Fibroblast of villous mesenchyme (primary cell): ENCODE measurements at regions not wholly inside any gene's neighbourhood (a gene's known extent, or its start where the extent isn't known, plus 50 kb on each side); places are given as distances from the start of the nearest gene placed in this dataset.

Experiments
- DNase-seq: peaks from one replicate; pipeline ENCODE4 v3.0.0-alpha.2; 2010; ENCODE audit warnings: low read depth
- H3K4me3 ChIP-seq: 2 replicates; pipeline ENCODE4 v1.5.1; 2011; ENCODE audit warnings: low read depth, mild to moderate bottlenecking, low read length
- TF ChIP-seq, protein P1 (sequence below): IDR thresholded peaks from 2 replicates; pipeline ENCODE4 v1.5.1; 2012; ENCODE audit warnings: low read depth, mild to moderate bottlenecking, low read length; ENCODE audit not compliant: insufficient read depth

GRCh38 chr13:90906554-90906953 lies 440.9 kb upstream of the MIR17HG start:
- TF ChIP-seq, protein P1, sequence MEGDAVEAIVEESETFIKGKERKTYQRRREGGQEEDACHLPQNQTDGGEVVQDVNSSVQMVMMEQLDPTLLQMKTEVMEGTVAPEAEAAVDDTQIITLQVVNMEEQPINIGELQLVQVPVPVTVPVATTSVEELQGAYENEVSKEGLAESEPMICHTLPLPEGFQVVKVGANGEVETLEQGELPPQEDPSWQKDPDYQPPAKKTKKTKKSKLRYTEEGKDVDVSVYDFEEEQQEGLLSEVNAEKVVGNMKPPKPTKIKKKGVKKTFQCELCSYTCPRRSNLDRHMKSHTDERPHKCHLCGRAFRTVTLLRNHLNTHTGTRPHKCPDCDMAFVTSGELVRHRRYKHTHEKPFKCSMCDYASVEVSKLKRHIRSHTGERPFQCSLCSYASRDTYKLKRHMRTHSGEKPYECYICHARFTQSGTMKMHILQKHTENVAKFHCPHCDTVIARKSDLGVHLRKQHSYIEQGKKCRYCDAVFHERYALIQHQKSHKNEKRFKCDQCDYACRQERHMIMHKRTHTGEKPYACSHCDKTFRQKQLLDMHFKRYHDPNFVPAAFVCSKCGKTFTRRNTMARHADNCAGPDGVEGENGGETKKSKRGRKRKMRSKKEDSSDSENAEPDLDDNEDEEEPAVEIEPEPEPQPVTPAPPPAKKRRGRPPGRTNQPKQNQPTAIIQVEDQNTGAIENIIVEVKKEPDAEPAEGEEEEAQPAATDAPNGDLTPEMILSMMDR = no peak
- no peak for DNase-seq
- H3K4me3 ChIP-seq = no peak overlapping the region

GRCh38 chr13:90908792-90909191 lies 438.7 kb upstream of the MIR17HG start:
- DNase-seq = no peak
- TF ChIP-seq, protein P1 = no peak
- no peak overlapping the region for H3K4me3 ChIP-seq

DNA sequence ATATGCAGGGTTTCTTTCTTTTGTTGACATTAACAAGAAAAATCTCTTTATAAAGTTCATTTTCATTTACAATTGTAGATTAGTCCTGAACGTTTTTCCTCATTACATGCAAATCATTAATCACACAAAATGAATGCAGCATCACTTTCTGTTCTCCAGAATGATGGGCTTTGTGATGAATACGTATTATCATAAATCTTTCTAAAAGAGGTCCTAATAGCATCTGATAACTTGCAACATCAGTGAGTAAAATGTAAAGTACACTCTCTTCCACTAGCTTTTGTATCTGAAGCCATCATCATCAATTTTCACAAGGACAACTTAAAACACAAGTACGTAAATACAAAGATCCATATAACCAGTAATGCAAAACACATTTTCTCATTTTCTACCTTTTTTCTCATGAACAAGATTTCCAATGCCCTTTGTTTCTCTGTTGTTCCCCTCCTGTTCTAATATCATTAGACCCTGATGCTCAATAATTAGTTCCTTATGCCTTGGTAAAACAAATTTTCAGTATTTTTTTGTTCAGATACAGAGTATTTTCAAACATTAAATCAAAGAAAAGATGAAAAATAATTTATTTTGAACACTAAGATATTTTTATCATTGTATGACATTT lies 437.4 kb upstream of the MIR17HG start:
- no peak for DNase-seq
- H3K4me3 ChIP-seq = no peak overlapping the region
- TF ChIP-seq, protein P1 = no peak

DNA sequence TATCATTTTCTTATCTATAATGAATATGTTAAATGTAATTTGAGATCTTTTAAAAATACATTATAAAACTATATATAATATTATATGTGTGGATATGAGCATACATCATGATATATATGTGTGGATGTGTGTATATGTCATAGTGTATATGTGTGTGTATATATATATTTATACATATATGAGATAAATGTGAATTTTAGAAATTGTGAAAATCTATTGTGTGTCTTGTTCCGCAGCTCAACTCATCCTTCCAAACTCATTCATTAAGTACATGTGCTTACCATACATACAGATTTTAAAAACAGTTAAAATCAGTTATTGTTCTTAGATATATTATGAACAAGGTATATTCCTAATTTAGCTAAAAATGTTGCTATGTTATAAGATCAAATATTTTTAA lies 435.2 kb upstream of the MIR17HG start:
- TF ChIP-seq, protein P1 = no peak
- no peak overlapping the region for H3K4me3 ChIP-seq
- DNase-seq = no peak

- H3K4me3 ChIP-seq = no peak overlapping the region
- no peak for DNase-seq
- TF ChIP-seq, protein P1 = no peak
Observed at GRCh38 chr13:90918536-90918935, 429.0 kb upstream of the MIR17HG start.

GRCh38 chr13:90919153-90919552 lies 428.3 kb upstream of the MIR17HG start:
- DNase-seq = no peak
- TF ChIP-seq, protein P1 = no peak
- no peak overlapping the region for H3K4me3 ChIP-seq

DNA sequence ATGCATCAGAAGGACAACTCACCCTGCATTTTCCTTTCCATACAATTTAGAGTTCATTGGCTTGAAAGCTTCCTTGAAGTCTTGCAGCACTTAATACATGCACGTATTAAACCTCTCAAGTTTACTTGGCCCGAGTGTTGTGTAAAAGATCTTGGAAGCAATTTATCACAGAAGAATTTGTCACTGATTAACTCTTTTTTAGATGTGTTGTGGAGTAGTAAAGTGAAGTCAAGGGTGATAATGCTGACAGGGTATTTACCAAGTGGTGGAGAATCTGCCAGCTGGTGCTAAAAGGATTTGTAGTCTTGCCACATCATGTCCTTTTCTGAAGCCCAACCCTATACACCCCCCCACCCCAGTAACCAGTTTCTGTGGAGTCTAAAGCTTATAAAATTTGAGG lies 421.0 kb upstream of the MIR17HG start:
- DNase-seq = no peak
- TF ChIP-seq, protein P1 = no peak
- no peak overlapping the region for H3K4me3 ChIP-seq
